Heart right ventricle (tissue), 16 donors: ENCODE measurements at regions not wholly inside any gene's neighbourhood (a gene's known extent, or its start where the extent isn't known, plus 50 kb on each side); places are given as distances from the start of the nearest gene placed in this dataset.

ENCODE experiments used
- ATAC-seq, 8 donors: fragments of 200-7000 bp; cut with Tn5 transposase; one replicate each; pipeline ENCODE4 v1.9.1; 2020; ENCODE audit warnings: mild to moderate bottlenecking in 8 of 8, moderate library complexity in 8 of 8, moderate number of reproducible peaks in 1 of 8
- DNase-seq, 2 donors: peaks; one replicate each; pipeline ENCODE4 v3.0.0-alpha.2; 2020
- H3K27ac ChIP-seq, 10 donors: fragments of 200-600 bp; sonication (generic) in 2 of 10; one replicate each; pipeline versions ENCODE4 v1.5.0 to v1.8.0; 2020 to 2022; ENCODE audit warnings: mild to moderate bottlenecking in 3 of 10
- H3K27me3 ChIP-seq, 7 donors: fragments of 200-600 bp; one replicate each; pipeline ENCODE4 v1.8.0; 2021 to 2022; ENCODE audit warnings: mild to moderate bottlenecking in 2 of 7
- H3K36me3 ChIP-seq, 9 donors: fragments of 200-600 bp; sonication (generic) in 1 of 9; one replicate each; pipeline versions ENCODE4 v1.5.0 to v1.8.0; 2020 to 2022; ENCODE audit warnings: mild to moderate bottlenecking in 2 of 9
- H3K4me1 ChIP-seq, 9 donors: fragments of 200-600 bp; sonication (generic) in 1 of 9; one replicate each; pipeline versions ENCODE4 v1.5.0 to v1.8.0; 2020 to 2022; ENCODE audit warnings: mild to moderate bottlenecking in 4 of 9
- H3K4me3 ChIP-seq, 10 donors: fragments of 200-600 bp; sonication (generic) in 2 of 10; one replicate each; pipeline versions ENCODE4 v1.5.0 to v1.8.0; 2020 to 2022; ENCODE audit warnings: mild to moderate bottlenecking in 7 of 10, moderate library complexity in 2 of 10
- H3K9me3 ChIP-seq, 11 donors: fragments of 200-600 bp in 10 of 11; sonication (generic) in 2 of 11; one replicate each; pipeline versions ENCODE4 v1.5.0 to v1.8.0; 2013 to 2022; ENCODE audit warnings: mild to moderate bottlenecking in 2 of 11, control low read depth in 1 of 11, moderate library complexity in 1 of 11
- CTCF ChIP-seq, 9 donors: fragments of 200-600 bp; sonication (generic) in 2 of 9; IDR thresholded peaks; one replicate each; pipeline versions ENCODE4 v1.5.0 to v1.8.0; 2021 to 2022; ENCODE audit warnings: antibody characterized with exemption in 9 of 9, mild to moderate bottlenecking in 5 of 9, moderate library complexity in 1 of 9
- WGBS, 2 donors: extraction: QIAGEN DNeasy Blood & Tissue Kit; methylation state at CpG; one replicate each; pipeline ENCODE4 v1.1.7; 2013; ENCODE audit warnings: inconsistent platforms in 1 of 2; 5-methylcytosine and 5-hydroxymethylcytosine counted together
- intact Hi-C, 10 donors: fragments of 100-400 bp; cut with DNase I; formaldehyde crosslinking; loops; one replicate each; pipeline versions ENCODE4 v1.11.1 to v1.14.2; 2022
- donor health status: Arrhythmogenic right ventricular cardiomyopathy.
- donor health status: ischemic (EF 13 %, LVEDD 7.1; RV severe dilation, severe dysfunction).
- donor health status: healthy with polysubstance abuse.
- donor health status: DM: no; HTN: yes; CAD: no.
- donor health status: DM: no; HTN: no; CAD: no.
- donor health status: ischemic (EF 25% LVEDD 6.9; RV normal size, moderate dysfunction).
- donor health status: ischemic (EF 25% LVEDD 5.7; RV mildly dilated, moderate dysfunction).
- donor health status: healthy.
- donor health status: DM: yes; HTN: yes; CAD: no.
- donor health status: Ischemic cardiomyopathy.
- donor health status: ischemic (EF 35%, LVEDD 5.7; RV mildly dilated, moderate dysfunction).
- donor health status: nonischemic (EF 11% LVEDD 7.7; RV severe dilation, severe dysfunction).
- donor health status: DM: yes; HTN: yes; CAD: no.
- donor health status: PGD.
- donor health status: ischemic (EF 29% LVEDD 5.4; RV normal size, mild dysfunction).
- donor health status: nonischemic (EF 23%, LVEDD 6.1; RV moderate dilation, normal function).

GRCh38 chr1:170339534-170339933, 192.4 kb upstream of the GORAB start:
- Histone ChIP-seq H3K36me3 (no peaks in the 10 kb centered on the region), H3K9me3 (peaks cover 0 to 8% (median 0%) of the 10 kb centered on the region in 11 donors), H3K27me3 (no peaks in the 10 kb centered on the region), H3K4me3 (no peak overlapping the region), H3K4me1 (peaks cover 0 to 26% (median 10%) of the 10 kb centered on the region in 9 donors), H3K27ac (peak overlapping the region in 4 of 10 donors; percentile 45 to 66 (median 49))
- DNase-seq (no peak), ATAC-seq (peak in 3 of 8 donors; percentile 60 to 84 (median 64))
- TF ChIP-seq CTCF (IDR thresholded peaks at IDR 0.05), result no peak
- intact Hi-C loops, result no loop called here
- 18 to 41% methylated on average over 2 of the region's 2 CpGs for WGBS, 2 donors

GRCh38 chr1:170340308-170340707, 191.7 kb upstream of the GORAB start:
- H3K4me1 ChIP-seq, result peaks cover 0 to 26% (median 10%) of the 10 kb centered on the region in 9 donors
- peaks cover 0 to under 1% (median 0%) of the 10 kb centered on the region in 11 donors for H3K9me3 ChIP-seq
- ATAC-seq (peak in 2 of 8 donors; percentile 70 to 90), DNase-seq (no peak)
- H3K27ac ChIP-seq, result peak overlapping the region in 3 of 10 donors; percentile 49 to 66 (median 49)
- intact Hi-C loops, result no loop called here
- TF ChIP-seq CTCF (IDR thresholded peaks at IDR 0.05), result no peak
- H3K4me3 ChIP-seq, result no peak overlapping the region
- H3K36me3 ChIP-seq, result no peaks in the 10 kb centered on the region
- H3K27me3 ChIP-seq, result no peaks in the 10 kb centered on the region
- WGBS, 2 donors, result 37 to 44% methylated on average over 2 of the region's 2 CpGs

- peak in 4 of 8 donors; percentile 3 to 45 (median 24) for ATAC-seq
- H3K27ac ChIP-seq, result peak overlapping the region in 6 of 10 donors; percentile 2 to 59 (median 31)
- intact Hi-C loops, result loop anchor here in 3 of 10 donors (5.0 to 10.0 kb wide), 4 partner anchors 61 to 277 kb away; partner anchors contain the start of genes GORAB (in 1 of the 3), KIFAP3 (in 1 of the 3) and NTMT2 (in 1 of the 3)
These were observed 180.5 kb upstream of the GORAB start for GRCh38 chr1:170351366-170351946.

GRCh38 chr1:170354246-170354645, 177.7 kb upstream of the GORAB start:
- peak in 7 of 8 donors; percentile 46 to 98 (median 93) for ATAC-seq
- intact Hi-C loops, result loop anchor here in 3 of 10 donors (2.0 to 10.0 kb wide), 5 partner anchors 58 to 279 kb away; partner anchors contain the start of genes GORAB (in 1 of the 3), KIFAP3 (in 1 of the 3) and NTMT2 (in 1 of the 3)
- 29 to 40% methylated on average over 4 of the region's 4 CpGs for WGBS, 2 donors

More at GRCh38 chr1:170351366-170351946, 180.5 kb upstream of the GORAB start:
- Histone ChIP-seq H3K27me3 (no peaks in the 10 kb centered on the region), H3K4me1 (peaks cover 0 to 41% (median 22%) of the 10 kb centered on the region in 9 donors), H3K4me3 (no peak overlapping the region), H3K9me3 (no peaks in the 10 kb centered on the region), H3K36me3 (no peaks in the 10 kb centered on the region)
- WGBS, 2 donors, result 51 to 64% methylated on average over 2 of the region's 2 CpGs
- no peak for DNase-seq
- no peak for TF ChIP-seq CTCF (IDR thresholded peaks at IDR 0.05)

More at GRCh38 chr1:170354246-170354645, 177.7 kb upstream of the GORAB start:
- TF ChIP-seq CTCF (IDR thresholded peaks at IDR 0.05), result no peak
- Histone ChIP-seq H3K4me3 (no peak overlapping the region), H3K27ac (peak overlapping the region in 9 of 10 donors; percentile 12 to 84 (median 51)), H3K36me3 (no peaks in the 10 kb centered on the region), H3K4me1 (peaks cover 0 to 36% (median 22%) of the 10 kb centered on the region in 9 donors), H3K9me3 (peaks cover 0 to 9% (median 0%) of the 10 kb centered on the region in 11 donors), H3K27me3 (no peaks in the 10 kb centered on the region)
- no peak for DNase-seq
